Stimulated activated naive CD8-positive, alpha-beta T cell treated with anti-CD3 and anti-CD28 coated beads, Interleukin-15, Interleukin-2, amounts not matched to agents 100 U/mL and 50 U/mL, for 24 hours (primary cell): ENCODE measurements at regions not wholly inside any gene's neighbourhood (a gene's known extent, or its start where the extent isn't known, plus 50 kb on each side); places are given as distances from the start of the nearest gene placed in this dataset.
"Not testable (repeated sequence)": the region's sequence is repeated elsewhere in the genome, so short reads cannot be mapped to it uniquely, and the experiment has no call there.

ENCODE experiments used
- ATAC-seq: fragments of 150-1000 bp; cut with Tn5 transposase; one replicate; pipeline ENCODE4 v1.10.0; 2021
- DNase-seq: peaks from one replicate; pipeline ENCODE4 v3.0.0; 2021

DNA sequence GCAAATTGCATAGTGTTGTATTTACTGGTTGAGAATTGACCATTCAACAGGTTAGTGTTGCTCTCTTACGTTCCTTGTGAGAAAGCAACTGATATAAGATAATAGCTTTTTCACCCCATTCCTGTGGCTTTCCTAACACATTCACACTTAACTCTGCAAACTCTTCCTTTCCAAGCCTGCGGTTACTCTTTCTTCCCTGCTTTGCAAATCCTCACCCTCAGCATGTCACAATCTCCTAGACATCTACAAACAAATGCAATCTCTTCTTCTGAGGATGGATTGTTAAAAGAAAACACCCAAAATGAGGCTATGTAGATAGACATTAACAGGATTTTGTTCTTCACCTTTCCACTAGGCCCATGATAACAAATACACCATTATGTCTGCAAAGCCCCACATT lies 771.7 kb upstream of the PCDH7 start:
- DNase-seq: no peak
- ATAC-seq: no peak

DNA sequence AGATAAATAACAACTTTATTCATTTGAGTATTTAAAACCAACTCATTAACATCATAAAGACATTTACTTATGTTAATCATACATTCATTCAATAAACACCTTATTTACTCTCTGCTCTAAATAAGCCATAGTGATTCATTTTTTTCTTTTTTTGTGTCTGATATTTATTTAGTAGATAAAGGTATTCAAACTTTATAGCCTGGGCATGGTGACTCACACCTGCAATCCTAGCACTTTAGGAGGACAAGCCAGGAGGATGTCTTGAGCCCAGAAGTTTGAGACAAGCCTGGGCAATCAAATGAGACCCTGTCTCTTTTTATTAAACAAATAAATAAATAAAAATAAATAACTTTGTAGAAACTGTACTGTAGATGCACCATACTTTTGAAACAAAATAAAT lies 771.3 kb upstream of the PCDH7 start:
- no peak for ATAC-seq

DNA sequence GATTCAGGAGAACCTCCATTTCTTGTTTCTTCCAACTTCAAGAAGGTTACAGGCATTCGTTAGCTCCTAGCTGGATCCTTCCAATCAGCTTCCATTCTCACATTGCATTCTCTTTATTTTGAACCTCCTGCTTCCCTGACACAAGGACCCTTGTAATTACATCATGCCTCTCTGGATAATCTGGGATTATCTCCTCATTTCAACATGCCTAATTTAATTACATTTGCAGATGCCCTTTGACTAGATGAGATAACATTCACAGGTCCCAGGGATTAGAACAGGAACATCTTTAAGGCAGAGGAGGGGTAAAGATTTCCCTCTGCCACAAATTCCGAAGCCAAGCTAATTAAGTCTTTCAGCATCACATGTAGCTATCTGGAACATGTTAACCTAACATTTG lies 753.8 kb upstream of the PCDH7 start:
- no peak for ATAC-seq
- DNase-seq: no peak

More for the DNA sequence above, 771.3 kb upstream of the PCDH7 start:
- DNase-seq: no peak

DNA sequence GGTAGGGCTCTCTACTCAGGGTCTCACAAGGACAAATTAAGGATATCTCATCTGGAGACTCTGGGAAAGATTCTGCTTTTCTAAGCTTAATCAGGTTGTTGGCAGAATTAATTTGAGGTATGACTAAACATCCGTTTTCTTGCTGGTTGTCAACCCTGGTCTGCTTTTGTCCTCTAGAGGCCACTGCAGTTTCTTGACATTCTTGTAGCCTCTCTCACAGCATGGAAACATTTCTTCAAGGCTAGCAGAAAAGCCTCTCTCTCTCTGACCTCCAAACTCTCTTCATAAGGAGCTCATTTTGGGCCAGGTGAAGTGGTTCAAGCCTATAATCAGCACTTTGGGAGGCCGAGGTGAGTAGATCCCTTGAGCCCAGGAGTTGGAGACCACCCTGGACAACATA lies 749.5 kb upstream of the PCDH7 start:
- no peak for ATAC-seq
- no peak for DNase-seq

DNA sequence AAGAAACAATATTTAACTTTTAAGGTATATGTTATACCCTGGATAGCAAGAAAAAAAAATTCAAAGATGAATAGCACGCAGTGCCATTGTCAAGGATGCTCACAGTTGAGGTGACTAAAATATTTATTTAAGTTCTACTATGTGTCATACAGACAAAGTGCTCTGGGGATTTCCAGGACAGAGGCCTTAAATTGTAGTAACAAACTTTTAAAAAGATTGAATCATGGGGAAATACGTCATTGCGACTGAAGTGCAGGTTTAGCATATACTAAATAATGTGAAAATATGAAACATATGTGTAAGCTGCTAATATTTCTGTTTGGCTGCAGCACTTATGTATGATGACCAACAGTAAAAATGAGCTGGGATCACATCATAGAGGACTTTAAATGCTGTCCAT lies 748.0 kb upstream of the PCDH7 start:
- no peak for DNase-seq
- no peak for ATAC-seq

DNA sequence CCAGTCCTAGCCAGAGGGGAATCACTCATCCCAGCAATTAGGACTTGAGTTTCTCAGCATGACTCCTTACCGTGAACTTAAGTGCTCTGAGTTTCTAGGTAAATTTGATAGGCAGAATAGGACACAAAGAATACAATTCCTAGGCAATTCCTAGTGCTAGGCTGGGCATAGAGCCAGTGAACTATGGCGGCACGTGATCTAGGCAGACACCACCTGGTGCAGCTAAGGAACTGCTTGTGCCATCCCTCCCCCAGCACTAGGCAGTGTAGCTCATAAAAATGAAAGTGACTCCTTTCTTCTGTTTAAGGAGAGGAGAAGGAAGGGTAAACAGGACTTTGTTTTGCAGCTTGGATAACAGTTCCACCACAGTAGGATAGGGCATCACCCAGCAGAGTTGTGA lies 736.3 kb upstream of the PCDH7 start:
- ATAC-seq: no peak
- DNase-seq: no peak

DNA sequence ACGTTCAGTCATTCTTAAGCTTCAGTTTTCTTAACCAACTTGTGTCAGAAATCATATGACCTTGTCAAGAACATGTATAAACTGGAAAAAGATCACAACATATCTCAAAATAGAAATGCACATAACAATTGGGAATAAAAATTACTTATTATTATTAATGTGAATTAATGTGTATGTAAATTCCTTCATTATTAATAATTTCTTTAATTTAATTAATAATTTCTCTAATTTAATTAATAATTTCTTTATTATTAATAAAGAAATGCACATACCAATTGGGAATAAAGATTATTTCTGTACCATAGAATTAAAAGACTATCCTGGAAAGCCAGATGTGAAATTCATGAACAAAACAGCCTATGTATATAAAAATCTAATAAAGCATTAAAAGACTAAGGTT lies 718.5 kb upstream of the PCDH7 start:
- DNase-seq (no peak), ATAC-seq (no peak)

DNA sequence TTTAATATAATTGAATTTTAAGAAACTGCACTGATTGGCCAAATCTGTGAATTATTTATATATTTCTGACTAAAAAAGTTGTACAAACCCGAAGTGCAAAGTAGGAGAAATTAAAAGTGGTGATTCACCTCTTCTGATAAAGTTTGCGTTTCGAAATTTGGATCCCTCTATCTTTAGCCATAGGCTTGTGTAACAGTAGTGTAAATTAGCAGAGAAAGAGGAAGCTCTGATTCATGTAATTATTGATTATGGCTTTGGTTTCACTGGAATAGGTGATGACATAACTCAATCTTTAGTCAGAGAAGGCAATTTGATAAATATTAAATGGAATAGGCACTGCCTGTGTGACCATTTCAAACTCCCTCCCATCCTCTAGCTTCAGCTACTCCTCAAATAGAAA lies 717.8 kb upstream of the PCDH7 start:
- ATAC-seq (no peak), DNase-seq (no peak)

DNA sequence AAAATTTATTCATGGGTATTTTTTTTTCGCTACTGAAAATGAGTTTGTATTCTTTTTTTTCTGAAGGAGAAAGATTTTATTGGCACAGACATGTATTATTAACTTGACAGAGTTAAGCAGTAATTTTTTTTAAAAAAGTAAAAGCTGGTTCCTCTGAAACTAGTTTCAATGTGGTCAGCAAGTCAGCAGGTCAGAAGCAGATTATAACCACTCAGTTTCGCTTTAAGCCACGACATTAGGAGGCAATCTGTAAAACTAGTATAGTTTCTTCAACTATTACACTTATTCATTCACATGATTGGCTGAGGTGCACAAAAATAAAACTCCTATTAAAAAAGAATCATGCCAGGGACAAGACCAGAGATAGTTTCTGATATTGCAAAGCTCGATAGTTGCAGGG lies 714.2 kb upstream of the PCDH7 start:
- no peak for ATAC-seq
- no peak for DNase-seq

DNA sequence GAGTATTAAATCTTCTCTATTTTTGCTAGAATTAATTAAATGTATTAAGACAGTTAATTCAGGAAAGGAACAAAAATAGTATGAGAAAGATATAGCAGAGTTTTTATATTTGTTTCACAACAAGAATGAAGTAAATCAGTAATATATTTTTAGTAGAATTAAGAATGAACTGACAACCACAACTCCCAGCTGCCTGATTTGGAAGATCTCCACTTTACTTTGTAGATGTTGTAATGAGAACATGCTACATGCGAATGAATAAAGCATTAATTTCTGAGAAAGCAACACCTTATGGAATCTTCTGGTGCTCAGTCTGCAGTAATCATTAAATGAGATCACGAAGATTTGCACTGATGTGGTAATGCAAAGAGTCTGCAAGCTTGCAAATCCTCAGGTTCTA lies 695.6 kb upstream of the PCDH7 start:
- ATAC-seq: no peak
- DNase-seq: no peak

DNA sequence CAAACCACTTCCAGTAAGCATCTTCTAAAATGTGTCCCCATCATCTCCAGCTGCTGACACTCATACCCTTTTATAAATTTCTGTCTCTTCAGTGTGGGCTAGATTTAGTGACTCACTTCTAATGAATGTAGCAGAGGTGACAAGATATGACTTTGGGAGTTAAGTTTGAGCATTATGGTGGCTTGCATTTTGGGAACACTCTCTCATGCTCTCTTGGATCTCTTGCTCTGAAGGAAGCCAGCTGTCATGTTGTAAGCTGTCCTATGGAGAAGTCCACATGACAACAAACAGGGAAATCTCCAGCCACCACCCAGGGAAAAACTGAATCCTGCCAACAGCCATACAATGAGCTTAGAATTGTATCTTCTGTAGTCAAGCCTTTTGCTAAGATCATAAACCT lies 691.3 kb upstream of the PCDH7 start:
- DNase-seq (no peak), ATAC-seq (no peak)

DNA sequence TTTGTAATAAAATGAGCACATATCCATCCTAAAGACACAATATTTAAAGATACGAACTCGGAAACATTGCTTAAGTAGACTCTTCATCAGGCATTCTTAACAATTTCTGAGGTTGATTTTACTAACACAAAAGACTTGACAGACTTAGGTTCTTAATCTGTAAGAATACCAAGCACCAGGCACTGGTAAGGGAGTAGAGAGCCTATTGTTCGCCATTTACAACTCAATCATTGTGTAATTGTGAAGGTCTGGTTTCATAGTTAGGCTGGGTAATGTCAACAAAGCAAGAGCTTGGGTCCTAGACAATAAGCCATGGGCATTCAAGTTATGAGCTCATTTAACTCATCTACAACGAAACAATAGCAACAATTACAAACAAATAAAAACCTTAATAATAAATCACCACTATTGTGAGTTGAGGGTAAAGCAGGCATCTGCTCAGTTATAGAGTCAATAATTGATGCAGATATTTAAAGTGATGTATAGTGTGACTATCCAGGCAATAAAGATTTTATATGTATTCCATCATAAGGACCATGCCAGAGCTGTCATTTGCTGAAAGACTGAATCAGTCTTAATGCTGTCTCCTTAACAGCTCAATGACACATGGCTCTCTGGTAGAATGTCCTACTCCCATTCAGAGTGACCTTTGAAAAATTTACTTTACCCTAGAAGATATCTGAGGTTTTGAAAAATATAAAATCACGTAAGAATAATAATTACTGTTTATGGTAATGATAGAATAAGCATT lies 664.0 kb upstream of the PCDH7 start:
- no peak for ATAC-seq

DNA sequence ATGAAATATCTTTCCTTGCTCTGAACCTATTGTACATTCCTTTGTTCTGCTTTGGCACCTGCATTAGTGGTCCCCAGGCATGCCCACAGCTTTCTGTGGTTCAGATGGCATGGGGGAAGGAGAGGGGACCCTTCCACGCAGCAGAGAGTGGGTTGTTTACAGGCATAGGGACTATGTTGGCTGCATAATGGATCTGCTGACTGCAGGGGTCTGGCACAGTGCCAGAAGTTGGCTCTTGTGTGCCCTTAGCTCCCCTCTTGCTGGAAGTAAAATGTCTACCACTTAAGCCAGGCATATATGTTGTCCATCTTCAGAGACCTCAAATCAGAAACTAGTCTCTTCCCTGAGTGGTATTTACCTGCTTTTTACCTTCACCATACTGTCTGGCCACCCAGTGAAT lies 651.9 kb upstream of the PCDH7 start:
- ATAC-seq (no peak), DNase-seq (no peak)

More for the DNA sequence above, 664.0 kb upstream of the PCDH7 start:
- DNase-seq: no peak

DNA sequence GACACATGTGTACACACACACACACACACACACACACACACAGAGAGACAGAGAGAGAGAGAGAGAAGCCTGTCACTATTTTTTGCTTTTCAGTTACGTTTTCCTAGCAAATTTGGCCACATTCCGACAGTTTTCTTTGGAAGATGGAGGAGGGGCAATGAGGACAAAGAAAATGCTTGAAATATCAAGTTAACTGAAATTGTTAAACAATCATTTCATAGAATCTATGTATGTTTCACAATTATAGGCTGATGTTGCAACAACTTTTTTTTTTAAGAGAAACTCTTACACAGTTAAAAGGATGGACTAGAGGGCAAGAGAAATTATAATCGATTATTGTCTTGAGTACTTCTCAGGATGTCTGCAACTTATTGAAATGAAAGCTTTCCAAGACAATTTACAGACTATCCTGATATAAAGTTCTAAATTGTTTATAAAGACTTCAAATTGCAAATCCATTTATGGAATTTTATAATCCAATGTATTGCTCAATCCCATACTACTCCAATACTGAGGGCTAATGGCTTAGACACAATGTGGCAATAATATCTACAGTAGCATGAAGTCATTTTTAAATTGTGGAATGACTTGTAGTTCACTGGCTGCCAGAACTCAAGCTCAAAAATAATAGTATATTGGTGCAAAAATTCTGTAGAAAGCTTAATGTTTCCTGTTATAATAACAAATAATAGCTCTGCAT lies 647.0 kb upstream of the PCDH7 start:
- DNase-seq: no peak
- ATAC-seq: no peak

DNA sequence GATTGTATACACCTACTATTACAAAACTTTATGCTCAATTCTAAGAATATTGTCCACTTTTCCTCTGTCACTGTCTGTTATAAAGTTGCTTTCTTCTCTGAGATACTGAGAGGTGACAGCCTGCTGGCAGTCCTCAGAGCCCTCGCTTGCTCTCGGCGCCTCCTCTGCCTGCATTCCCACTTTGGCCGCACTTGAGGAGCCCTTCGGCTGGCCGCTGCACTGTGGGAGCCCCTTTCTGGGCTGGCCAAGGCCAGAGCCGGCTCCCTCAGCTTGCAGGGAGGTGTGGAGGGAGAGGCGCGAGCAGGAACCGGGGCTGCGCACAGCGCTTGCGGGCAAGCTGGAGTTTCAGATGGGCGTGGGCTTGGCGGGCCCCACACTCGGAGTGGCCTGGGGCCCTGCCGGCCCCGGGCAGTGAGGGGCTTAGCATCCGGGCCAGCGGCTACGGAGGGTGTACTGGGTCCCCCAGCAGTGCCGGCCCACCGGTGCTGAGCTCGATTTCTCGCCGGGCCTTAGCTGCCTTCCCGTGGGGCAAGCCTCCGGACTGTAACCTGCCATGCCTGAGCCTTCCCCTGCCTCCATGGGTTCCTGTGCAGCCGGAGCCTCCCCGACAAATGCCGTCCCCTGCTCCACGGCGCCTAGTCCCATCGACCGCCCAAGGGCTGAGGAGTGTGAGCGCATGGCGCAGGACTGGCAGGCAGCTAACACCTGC lies 627.6 kb upstream of the PCDH7 start:
- ATAC-seq, DNase-seq: not testable (repeated sequence)

DNA sequence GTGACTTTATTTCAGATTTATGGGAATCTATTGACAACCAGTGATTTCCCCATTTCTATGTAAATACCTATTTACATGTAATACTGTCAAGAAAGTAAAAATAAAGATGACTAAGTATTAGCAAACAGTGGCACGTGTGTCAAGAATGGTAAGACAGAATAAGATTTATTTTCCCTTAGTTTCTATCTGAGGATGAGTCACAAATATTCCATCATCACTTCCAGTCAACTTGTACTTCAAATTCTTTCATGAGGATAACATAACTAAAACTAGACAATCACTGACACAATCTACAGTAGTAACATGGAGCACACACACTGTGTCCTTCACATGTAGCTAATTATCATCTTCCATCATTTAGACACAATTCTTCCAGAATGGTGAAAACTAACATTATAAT lies 625.3 kb upstream of the PCDH7 start:
- ATAC-seq (no peak), DNase-seq (no peak)

DNA sequence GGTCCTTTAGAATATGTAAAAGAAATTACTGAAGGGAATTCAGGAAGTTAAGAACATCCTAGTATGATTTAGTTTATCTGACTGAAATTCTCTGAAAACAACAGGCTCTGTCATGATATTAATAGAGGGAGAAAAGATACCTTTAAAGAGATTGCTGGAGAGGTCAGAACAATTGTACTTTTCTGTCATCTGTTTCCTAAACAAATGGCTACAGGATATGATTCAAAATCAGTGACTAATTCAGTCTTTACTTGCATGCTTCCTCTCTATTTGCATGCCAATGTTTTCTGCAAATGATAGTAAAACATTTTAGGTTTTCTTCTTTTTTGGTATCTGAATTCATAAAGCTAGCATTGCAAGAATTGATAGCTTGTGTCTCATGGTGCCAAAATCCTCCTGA lies 616.7 kb upstream of the PCDH7 start:
- ATAC-seq: no peak
- no peak for DNase-seq

DNA sequence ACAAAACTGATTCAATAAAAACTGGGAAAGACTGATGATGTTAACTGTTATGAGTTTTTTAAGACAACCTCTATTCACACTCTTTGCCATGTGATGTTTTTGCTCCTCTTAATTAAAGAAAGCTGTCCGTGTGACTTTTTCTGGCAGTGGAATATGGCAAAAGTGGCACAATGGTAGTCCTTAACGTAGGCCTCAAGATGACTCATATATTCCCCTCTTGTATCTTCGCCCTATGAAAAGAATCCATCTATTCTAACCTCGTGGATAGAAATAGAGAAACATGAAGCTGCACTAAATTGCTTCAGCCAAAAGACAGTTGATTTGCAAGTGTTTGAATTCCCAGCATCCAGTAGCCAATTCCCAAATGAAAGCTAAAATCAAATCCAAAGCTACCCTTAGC lies 603.8 kb upstream of the PCDH7 start:
- DNase-seq (no peak), ATAC-seq (no peak)

DNA sequence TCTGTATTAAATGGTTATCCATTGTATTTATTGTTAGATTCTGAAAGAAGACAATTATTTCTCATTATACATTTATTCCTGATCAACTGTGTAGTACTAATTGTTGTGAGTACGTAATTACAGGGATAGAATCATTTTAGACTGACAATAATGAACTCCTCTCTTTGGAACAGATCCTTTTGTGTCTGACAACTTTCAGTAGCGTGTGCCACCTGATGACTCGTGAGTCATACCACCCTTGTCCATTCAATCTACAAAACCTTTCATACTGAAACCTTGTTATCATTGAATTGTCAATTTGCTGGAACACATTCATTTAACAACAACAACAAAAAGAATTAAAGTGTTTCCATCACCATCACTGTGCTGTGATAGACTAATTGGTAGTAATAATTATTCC lies 602.7 kb upstream of the PCDH7 start:
- ATAC-seq (no peak), DNase-seq (no peak)

DNA sequence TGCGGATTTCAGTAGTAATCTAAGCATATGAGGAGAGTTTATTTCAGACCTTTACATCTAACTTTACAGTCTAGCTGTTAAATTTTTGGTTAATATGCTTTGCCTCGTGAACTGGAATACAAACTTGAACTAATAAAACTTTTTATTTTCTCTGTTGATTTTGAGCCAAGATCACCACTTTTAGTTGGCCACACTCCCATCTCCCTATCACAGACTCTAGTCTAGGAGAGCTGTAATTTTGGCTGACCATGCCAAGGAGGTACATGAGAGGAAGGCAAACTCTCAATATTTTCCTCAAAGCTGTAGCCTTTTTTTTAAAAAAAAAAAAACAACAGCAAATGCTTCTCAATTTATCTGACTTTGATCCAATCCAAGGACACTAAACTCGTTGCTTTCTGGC lies 597.5 kb upstream of the PCDH7 start:
- ATAC-seq: no peak
- no peak for DNase-seq

DNA sequence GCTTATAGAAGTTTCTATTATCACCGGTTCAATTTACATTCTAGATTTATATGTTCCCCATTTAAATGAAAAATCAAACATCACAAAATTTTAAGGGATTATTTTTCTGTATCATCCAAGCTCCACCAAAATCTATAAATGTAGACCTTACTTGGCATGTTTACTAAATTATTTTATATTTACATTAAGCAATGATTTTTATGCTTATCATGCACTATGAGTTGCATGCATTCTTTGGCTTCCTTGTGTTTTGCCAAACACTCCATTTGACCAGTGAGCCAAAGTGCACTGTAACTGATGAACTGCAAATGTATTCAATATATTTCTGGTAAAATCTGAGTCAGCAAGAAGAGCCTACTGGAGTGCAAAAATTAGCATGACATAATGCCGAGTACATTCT lies 595.5 kb upstream of the PCDH7 start:
- DNase-seq, ATAC-seq: not testable (repeated sequence)

DNA sequence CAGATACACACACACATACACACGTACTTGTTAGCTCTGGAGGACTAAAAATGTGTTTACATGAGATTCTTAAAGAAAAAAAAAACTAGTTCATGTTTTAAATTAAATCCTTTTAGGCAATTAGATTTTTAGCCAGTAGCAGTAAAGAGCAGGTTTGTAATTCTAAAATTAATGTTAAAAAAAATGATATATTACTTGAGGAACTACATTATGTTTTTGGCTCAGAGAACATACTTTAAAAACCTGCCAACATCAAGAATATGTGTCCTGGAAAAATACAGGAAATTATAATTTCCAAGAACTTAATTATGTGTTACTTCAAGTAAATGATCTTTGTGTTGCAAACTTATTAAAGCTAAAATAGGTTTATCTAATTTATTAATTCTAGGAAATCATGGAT lies 594.3 kb upstream of the PCDH7 start:
- ATAC-seq (no peak), DNase-seq (no peak)

DNA sequence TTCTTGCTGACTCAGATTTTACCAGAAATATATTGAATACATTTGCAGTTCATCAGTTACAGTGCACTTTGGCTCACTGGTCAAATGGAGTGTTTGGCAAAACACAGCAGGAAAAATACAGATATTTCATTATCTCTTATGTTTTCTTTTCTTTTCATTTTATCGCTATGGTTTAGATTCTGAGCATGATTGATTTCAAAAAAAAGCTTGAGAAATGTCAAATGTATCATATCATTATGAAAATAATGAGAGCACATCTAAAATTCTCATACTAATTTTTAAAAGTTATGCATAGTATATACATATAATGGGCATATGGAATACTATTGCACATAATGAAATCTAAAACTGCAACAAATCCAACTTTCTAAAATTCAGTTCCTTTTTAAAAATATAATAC lies 593.8 kb upstream of the PCDH7 start:
- no peak for ATAC-seq

More for the DNA sequence above, 593.8 kb upstream of the PCDH7 start:
- DNase-seq: no peak
